GM21737 (cell line): ENCODE measurements at regions not wholly inside any gene's neighbourhood (a gene's known extent, or its start where the extent isn't known, plus 50 kb on each side); places are given as distances from the start of the nearest gene placed in this dataset.

Experiments
- ATAC-seq: cut with Tn5 transposase; IDR thresholded peaks from one replicate; pipeline ENCODE4 v1.9.1; 2021; ENCODE audit warnings: mild to moderate bottlenecking, moderate library complexity; ENCODE audit not compliant: unreplicated experiment

DNA sequence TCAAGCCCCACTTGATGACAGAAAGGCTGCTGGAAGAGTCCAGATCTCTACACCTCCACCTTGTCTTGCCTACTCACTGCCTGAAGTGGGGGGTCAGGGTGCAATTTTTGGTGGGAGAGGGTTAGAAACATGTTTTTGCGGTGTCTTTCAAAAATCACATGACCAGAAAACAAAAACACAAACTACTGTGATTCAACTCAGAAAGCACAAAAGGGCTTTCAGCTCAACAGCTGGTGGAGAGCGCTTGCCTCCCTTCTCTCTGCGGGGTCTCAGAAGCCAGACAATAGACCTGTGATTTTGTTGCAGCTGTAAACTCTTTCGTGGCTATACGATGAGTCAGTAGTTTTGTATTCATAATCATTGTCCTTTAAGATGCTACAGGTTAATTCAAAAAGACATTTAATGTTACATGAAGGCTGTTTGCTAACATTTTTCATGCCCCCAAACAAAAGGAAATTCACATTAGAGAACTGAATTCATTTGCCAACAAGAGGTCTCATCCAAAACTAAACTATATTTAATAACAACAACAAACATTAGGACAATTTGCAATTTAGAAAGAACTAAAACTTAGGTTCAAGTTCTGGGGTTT, 172.6 kb upstream of the RAI14 start:
- no peak for ATAC-seq

DNA sequence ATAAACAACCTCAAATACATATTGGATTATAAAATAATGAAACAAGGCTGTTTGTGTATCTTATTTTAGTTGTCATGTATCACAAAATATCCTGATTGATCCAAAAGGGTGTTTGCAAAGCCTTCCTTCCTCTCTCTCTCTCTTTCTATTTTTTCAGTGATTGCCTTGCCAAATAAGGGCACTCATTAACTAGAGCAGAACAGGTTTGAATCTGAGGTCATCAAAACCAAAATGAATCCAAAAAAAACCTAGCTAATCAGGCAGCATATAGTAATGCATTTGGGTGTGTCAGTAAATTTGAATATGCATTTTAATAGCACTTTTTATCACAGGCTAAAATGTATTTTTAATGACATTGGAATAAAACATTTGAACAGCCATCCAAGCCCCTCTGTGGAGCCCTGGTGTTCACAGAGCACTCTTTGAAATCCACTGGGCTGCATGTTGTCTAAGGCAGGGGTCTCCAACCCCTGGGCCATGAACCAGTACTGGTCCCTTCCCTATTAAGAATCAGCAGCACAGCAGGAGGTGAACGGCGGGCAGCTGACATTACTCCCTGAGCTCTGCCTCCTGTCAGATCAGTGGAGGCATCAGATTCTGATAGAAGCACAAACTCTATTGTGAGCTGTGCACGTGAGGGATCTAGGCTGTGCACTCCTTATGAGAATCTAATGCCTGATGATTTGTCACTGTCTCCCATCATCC, 171.8 kb upstream of the RAI14 start:
- no peak for ATAC-seq

DNA sequence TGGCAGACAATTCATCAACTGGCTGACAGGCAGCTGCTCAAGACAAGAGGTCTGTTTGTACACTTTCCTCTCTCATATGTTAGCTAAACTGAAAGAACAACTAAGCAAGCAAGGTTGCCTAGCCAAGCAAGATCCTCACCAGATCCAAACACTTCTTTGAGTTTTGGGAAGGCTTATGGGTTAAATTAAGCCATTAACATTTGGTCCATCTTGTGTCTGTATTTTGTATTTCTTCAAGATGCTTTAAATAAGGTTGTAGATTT, 170.4 kb upstream of the RAI14 start:
- no peak for ATAC-seq

DNA sequence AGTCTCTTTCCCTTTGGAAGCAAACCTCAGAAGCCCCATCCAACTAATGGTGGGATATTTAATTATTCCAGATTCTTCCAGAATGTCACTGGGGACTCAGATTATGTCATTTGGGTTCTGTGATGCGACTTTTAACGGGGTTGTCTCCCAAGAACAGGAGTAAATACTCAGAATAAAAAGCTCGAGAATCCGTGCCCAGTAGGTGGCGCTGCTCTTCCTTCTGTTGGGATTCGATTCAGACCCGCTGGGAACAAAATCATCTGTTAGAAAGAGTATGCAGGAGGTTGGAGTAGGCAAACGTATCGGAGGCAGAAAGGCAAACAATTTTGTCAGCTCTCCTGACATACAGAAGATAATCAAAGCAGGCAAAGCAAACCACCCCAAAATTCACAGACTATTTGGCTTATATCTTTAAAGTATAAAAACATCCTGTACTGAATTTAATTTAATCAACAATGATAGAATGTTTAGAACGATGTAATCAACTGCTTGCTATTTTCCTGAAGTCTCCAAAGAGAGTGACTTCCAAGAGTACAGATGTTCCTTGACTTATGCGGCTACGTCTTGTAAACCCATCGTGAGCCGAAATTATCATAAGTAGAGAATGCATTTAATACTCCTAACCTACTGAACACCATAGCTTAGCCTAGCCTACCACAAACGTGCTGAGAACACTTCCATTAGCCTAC, 169.8 kb upstream of the RAI14 start:
- ATAC-seq = no peak

DNA sequence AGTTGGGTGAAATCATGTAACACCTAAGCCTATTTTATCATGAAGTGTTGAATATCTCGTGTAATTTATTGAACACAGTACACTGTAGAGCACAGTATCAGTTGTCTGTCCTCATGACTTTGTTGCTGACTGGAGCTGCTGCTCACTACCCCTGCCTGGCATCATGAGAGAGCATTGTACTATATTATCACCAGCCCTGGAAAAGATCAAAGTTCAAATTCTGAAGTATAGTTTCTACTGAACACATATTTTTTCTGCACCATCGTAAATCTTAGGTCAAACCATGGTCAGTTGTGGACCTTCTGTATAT, 169.3 kb upstream of the RAI14 start:
- ATAC-seq = no peak

DNA sequence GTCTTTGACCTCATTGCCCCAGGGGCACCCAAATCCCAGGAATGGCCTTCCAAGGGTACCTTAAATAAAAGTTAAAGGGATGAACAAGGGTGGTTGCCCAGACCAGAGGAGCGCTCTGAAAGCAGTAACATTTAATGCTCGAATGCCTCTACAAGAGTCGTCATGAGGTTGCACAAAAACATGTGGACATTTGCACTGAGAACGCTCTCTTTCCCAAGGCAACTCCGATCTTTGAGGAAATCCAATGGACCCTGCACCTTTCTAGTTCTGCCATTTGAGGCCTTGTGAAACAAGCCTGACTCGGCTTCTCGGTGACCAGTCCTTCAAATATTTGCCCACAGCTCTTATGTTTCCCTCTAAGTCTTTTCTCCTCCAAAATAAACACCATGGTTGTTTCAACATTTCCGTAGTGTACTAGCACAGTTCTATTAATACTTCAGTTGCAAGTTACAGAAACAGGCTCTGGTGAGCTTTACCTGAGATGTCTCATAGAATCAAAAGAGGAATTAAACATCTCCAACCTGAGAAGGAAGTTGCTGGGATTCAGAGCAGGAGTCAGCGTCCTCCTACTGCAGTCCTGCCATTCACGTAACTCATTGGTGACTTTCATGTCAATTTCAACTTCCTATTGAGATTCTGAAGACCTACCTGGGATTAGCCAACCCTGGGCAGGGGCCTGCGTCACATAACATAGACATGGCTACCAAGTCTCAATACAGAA, 168.8 kb upstream of the RAI14 start:
- ATAC-seq = no peak

DNA sequence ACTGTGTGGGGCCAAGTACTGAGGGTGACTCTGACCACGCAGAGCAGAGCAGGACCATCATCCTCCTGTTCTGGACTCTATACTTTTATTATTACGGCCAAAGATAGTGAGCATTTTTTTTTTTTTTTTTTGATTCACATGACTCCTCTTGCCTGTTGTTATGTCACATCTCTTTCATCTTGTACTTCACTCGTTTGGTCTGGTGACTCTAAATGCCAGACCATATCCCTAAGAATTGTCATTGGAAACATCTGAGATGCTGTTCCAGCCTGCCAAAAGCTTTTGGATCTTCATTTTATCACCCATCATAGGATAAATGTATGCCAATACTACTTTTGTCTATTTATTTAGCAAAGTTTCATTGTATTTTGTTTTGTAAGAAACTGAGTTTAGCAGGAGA, 168.2 kb upstream of the RAI14 start:
- no peak for ATAC-seq

DNA sequence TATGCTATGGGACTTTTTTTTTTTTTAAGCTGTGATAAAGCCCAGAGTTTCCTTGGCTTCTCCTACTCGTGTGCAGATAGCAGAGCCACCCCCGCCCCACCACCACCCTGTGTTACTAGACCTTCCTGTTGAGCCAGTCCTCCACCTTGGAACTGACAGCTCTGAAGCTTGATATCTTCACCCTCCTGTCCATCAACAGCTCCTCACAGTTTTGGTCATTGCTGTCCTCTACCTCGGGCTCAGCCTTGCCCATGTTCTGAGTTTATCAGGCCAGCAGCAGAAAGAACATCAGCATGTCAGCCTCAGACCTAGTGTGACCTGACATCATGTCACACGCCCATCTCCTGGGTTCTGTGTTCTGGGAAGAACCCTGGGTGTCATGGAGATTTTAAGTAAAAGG, 167.1 kb upstream of the RAI14 start:
- no peak for ATAC-seq

DNA sequence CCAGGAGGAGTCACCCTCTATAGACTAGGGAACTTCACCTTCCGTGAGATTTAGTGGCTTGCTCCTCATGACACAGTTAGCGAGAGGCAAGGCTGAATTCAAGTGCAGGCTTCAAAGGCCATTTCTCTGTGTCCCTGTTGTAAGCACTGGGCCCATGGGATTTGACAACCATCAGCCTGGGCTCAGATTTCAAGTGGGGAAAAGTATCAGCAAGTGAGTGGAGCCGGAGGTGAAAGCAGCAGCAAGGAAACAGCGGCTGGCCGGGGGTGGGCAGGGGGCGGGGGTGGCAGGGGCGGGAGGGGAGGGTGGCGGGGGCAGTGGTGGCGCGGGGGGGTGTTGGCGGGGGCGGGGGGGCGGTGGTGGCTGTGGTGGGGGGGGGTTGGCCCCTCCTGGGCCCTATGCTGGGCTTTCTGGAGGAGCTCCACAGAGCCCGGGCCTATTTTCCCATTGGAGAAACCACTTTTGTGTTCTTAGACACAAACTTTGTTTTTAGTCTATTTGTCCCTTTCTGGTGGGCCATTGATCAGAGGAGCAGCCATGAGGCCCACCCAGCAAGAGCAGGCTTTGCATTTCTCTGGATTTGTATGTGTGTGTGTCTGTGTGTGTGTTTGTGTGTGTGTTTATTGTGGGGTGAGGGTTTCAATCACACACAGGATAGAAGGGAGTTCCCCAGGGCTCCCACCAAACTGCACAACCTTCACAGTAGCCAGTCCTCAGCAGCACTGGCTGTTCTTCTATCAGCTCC, 165.4 kb upstream of the RAI14 start:
- no peak for ATAC-seq

DNA sequence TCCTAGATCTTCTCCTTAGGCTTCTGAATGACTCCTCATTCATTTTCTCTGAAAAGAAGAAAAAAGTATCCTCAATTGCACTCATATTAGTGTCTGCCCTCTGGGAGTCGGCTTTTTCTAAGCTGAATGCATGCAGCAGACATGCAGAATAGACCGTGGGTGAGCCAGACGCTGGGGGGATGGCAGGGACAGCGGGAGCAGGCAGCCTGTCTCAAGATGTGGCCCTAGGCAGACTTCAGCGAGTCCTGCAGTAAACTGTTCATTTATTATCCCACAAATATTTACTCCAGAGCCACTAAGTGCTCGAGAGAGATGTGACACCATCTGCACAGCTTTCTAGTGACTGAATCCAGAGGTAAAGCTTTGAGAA, 164.9 kb upstream of the RAI14 start:
- ATAC-seq = no peak

DNA sequence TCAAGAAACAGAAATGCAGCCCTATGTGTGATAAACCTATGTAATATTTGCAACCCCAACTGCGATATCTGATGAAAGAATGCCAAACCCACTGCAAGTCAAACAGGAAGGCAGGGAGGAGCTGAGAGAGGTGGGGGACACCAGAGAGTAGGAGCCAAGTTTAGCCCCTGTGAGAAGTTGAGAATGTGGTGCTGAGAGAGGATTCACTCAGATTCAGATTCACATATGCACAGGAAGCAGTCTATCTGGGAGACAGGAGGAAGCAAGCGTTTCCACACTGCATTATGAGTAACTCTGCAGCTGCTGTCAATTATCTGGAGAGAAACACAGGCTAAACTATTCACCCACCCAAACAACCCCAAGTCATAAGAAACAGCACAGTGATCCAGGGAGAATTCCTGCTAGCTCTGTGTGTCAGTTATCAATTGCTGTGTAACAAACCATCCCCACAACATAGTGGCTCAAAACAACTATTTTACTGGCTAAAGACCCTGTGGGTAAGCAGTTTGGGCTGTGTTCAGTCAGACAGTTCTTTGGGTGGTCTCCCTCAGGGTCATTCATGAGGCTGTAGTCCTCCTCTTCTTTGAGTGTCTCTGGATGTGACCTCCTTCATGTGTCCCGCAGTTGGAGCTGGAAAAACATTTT, 161.9 kb upstream of the RAI14 start:
- no peak for ATAC-seq

DNA sequence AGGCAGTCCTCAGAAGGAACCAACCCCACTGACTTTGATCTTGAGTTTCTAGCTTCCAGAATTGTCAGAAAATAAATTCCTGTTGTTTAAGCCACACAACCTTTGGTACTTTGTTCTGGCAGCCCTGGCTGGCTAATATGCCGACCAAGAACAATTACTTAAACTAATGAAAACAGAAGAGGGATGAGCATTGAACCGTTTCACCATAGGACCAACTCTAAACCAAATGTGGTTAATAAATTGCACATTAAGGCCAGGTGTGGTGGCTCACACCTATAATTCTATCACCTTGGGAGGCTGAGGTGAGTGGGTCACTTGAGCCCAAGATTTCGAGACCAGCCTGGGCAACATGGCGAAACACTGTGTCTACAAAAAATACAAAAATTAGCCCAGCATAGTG, 160.9 kb upstream of the RAI14 start:
- ATAC-seq = no peak

DNA sequence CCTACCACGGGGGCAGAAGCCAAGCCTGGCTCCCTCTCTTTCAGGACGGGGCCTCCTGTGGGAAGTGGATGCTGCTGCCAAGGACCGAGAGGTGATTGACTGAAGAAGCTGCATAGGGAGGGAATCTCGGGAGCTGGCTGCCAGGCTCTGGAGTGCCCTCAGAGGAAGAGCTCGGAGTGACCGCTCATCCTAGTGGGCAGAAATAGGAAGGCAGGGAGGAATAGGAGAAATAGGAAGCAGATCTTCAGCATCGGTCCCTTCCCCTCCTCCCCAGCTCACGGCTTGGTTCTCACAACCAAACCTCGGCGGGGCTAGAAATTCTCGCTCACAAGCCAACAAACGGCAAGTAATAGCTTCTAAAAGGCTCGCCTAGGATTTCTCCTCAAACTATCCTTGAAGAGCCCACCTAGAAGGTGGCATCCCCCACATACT, 159.9 kb upstream of the RAI14 start:
- no peak for ATAC-seq

DNA sequence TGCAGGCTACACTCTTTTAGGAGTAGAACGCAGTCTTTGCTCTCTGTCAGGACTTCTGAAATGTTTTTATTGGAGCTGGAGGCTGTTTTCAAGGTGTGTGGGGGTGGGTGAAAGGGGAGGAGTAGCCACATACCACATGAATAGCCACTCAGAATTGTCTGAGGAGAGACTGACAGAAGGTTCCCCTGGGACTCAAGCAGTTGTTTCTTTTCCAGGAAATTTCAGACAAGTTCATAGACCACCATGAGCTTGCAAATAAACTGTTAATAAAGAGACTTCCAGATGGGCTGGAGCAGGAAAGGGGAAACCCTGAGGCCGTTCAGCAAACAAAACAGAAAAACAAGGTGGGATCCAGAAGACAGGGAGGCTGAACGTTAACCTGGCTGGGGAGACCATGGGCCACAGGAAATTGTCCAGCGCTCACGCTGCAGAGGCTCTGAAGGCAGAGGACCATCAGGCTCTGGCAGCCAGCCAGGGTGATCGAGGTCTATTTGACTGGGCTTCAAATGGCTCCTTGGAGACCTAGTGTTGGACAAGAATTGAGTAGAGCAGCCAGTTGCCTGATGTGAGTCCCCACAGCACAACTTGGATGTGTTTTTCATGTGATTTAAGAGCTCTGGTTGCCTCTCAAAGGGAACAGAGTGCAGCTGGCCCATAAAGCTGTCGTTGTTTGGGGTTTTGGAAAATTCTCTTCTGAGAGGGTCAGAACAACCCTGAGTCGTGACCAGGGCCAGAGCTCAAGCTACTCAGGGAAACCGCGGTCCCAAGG, 159.2 kb upstream of the RAI14 start:
- ATAC-seq = no peak

DNA sequence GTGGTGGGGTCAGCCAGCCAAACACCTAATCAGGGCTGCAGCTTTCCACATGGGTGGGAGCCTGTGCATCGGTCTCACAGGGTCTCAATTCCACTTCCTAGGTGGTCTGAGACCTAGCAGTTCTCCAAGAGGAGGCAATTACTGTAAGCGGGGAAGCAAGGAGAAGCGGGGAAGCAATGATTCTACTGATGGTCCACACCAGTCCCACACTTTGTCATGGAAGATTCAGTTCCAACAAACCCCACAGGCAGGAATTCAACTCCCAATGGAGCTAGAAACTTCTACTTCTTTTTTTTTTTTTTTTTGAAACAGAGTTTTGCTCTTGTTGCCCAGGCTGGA, 158.7 kb upstream of the RAI14 start:
- ATAC-seq = no peak

DNA sequence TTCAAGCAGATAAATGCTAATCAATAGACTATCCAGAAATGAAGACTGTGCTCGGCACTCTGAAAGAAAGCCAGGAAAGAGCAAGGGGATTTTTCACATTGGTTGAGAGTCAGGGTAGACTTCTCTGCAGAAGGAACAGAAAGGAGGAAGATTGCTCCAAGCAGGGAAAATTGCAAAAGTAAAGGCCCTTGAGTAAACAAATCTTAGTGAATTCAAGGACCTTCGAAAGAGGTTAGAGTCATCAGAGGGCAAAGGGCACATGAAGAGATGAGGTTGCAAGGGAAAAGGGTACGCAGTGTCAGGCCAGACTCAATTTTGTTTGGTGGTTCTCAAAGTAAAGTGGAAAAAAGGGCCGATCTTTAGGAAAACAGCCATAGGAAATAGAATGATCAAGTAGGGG, 157.6 kb upstream of the RAI14 start:
- ATAC-seq = no peak

DNA sequence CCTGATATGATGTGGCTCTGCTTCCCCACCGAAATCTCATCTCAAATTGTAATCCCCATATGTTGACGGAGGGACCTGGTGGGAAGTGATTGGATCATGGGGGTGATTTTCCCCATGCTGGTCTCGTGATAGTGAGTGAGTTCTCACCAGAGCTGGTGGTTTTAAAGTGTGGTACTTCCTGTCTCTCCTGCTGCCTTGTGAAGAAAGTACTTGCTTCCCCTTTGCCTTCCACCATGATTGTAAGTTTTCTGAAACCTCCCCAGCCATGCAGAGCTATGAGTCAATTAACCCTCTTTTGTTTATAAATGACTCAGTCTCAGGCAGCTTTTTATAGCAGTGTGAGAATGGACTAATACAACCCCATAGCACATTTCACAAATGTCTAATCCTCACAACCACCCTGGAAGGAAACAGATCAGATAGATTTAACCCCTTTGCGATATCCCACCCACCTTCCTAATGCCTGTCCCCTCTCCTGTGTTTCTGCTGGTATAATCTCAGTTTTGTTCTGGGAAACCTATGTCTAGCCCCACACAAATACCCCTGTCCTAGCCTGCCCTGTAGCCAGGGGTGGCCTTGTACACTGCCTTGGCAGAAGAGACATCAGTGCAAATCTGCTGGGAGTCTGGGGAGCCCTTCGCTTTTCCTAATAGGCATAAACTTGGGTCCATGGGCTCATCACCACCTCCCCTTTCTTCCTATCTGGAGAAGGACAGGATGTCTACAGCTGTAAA, 157.0 kb upstream of the RAI14 start:
- peak; percentile 93 for ATAC-seq

DNA sequence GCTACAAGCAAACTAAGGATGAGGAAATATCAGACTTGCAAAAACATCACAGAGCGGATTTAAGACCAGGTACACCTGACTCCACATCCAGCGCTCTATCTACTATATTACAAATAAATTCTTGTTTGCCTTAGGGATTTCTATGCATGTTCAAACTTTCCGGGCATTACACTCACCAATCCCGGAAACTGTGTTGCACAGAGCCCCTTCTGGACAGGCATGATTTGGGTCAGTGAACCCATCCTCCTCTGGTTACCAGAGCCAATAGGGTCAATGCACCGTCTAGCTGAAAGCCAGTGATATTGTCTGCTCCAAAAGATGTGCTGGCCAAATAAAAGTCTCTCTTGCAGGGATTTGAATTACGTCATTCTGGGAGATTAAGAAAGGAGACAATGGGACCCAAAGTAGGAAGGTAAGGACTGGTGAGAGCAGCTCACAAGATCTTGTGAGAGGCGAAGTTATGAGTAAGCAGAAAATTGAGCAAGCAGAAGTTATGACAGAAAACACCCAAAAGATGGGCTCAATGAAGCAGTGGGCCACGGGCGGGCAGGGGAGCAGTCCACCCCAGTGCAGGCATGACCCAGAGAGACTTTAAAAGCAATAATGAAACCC, 155.8 kb upstream of the RAI14 start:
- no peak for ATAC-seq

DNA sequence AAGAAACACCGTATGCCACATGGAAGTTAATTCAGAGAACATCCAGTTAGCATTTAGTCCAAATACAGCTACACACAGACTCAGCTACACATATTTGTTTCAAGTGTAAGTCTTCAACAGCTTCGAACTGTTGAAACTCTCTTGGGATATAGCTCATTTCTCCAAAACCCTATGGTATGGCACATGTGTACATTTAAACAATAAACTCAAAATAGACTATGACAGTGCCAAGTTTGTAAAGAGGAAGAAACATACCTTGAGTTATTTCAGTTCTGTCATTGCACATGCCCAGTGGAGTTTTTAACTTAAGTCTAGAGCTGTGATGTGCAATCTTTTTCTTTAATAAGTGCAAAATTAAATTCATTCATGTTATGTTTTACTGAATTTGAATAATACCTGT, 155.1 kb upstream of the RAI14 start:
- ATAC-seq = no peak
